ENCODE measurements at regions not wholly inside any gene's neighbourhood (a gene's known extent, or its start where the extent isn't known, plus 50 kb on each side); places are given as distances from the start of the nearest gene placed in this dataset.

GRCh38 chr3:95934181-95934580, 880.2 kb upstream of the EPHA6 start:
- no peak for DNase-seq (ENCODE audit: low spot score)

- DNase-seq (ENCODE audit: low spot score): no peak
Observed at GRCh38 chr3:95939235-95939809, 875.1 kb upstream of the EPHA6 start.

- no peak for DNase-seq (ENCODE audit: low spot score)
Observed at GRCh38 chr3:95965704-95966336, 848.6 kb upstream of the EPHA6 start.

- DNase-seq (ENCODE audit: low spot score): no peak
Observed at GRCh38 chr3:95971573-95971972, 842.8 kb upstream of the EPHA6 start.

- no peak for DNase-seq (ENCODE audit: low spot score)
Observed at GRCh38 chr3:95994338-95994737, 820.1 kb upstream of the EPHA6 start.

GRCh38 chr3:96000966-96001365, 813.4 kb upstream of the EPHA6 start:
- no peak for DNase-seq (ENCODE audit: low spot score)

- no peak for DNase-seq (ENCODE audit: low spot score)
Observed at GRCh38 chr3:96007650-96008195, 806.7 kb upstream of the EPHA6 start.

- no peak for DNase-seq (ENCODE audit: low spot score)
Observed at GRCh38 chr3:96012939-96013338, 801.5 kb upstream of the EPHA6 start.

- no peak for DNase-seq (ENCODE audit: low spot score)
Observed at GRCh38 chr3:96017556-96017955, 796.8 kb upstream of the EPHA6 start.

GRCh38 chr3:96022676-96023075, 791.7 kb upstream of the EPHA6 start:
- no peak for DNase-seq (ENCODE audit: low spot score)

- no peak for DNase-seq (ENCODE audit: low spot score)
Observed at GRCh38 chr3:96027718-96028117, 786.7 kb upstream of the EPHA6 start.

GRCh38 chr3:96039632-96040031, 774.8 kb upstream of the EPHA6 start:
- DNase-seq (ENCODE audit: low spot score): no peak

GRCh38 chr3:96059301-96059700, 755.1 kb upstream of the EPHA6 start:
- DNase-seq (ENCODE audit: low spot score): no peak

- DNase-seq (ENCODE audit: low spot score): no peak
Observed at GRCh38 chr3:96069065-96069464, 745.3 kb upstream of the EPHA6 start.

- DNase-seq (ENCODE audit: low spot score): no peak
Observed at GRCh38 chr3:96070678-96071077, 743.7 kb upstream of the EPHA6 start.

GRCh38 chr3:96071097-96071496, 743.3 kb upstream of the EPHA6 start:
- no peak for DNase-seq (ENCODE audit: low spot score)

- DNase-seq (ENCODE audit: low spot score): no peak
Observed at GRCh38 chr3:96072226-96072625, 742.2 kb upstream of the EPHA6 start.

- no peak for DNase-seq (ENCODE audit: low spot score)
Observed at GRCh38 chr3:96083610-96084009, 730.8 kb upstream of the EPHA6 start.

- no peak for DNase-seq (ENCODE audit: low spot score)
Observed at GRCh38 chr3:96086018-96086417, 728.4 kb upstream of the EPHA6 start.

GRCh38 chr3:96101006-96101560, 713.3 kb upstream of the EPHA6 start:
- no peak for DNase-seq (ENCODE audit: low spot score)

- DNase-seq (ENCODE audit: low spot score): no peak
Observed at GRCh38 chr3:96106701-96107100, 707.7 kb upstream of the EPHA6 start.

All from HuH-7.5 (cell line).